GM12878 (cell line): ENCODE measurements at regions not wholly inside any gene's neighbourhood (a gene's known extent, or its start where the extent isn't known, plus 50 kb on each side); places are given as distances from the start of the nearest gene placed in this dataset.

Source experiments
- ATAC-seq: fragments of 200-7000 bp; cut with Tn5 transposase; 3 replicates; pipeline ENCODE4 v1.9.1; 2020; ENCODE audit warnings: mild to moderate bottlenecking, moderate library complexity
- BruUV-seq: library from RNA; stranded (reverse); fragments of 400-500 nt; replicated peaks from 2 replicates; lab custom pipeline; 2021; lab: Mats Ljungman, UMichigan
- CTCF ChIA-PET: fragments of 300-600 bp; sonication (Branson Sonifier 250); formaldehyde crosslinking; extraction: SDS; loops from one replicate; lab custom pipeline; 2021; ENCODE audit warnings: inconsistent platforms; lab: Yijun Ruan, JAX
- POLR2A ChIA-PET: fragments of 350-600 bp; formaldehyde crosslinking; extraction: SDS; loops from one replicate; lab custom pipeline; 2021; ENCODE audit warnings: inconsistent platforms; lab: Charles Lee
- RAD21 ChIA-PET: fragments of 300-600 bp; sonication (Branson Sonifier 250); formaldehyde crosslinking; loops from one replicate; lab custom pipeline; 2023; ENCODE audit warnings: antibody characterized with exemption; ENCODE audit not compliant: unreplicated experiment; lab: Charles Lee
- SMC1A ChIA-PET: fragments of 300-600 bp; sonication (Branson Sonifier 250); formaldehyde crosslinking; loops from one replicate; lab custom pipeline; 2023; ENCODE audit not compliant: unreplicated experiment, uncharacterized antibody; lab: Charles Lee
- DNase-seq: peaks from one replicate; pipeline ENCODE4 v3.0.0-alpha.2; 2011; ENCODE audit warnings: low read depth, low spot score
- FAIRE-seq: peaks from 3 replicates; lab custom pipeline; 2011; peaks lifted over from hg19 to GRCh38; lab: Jason Lieb, UNC
- H2AFZ ChIP-seq: 2 replicates; pipeline ENCODE4 v1.6.0; 2011; ENCODE audit warnings: low read depth, low read length, control low read depth; ENCODE audit not compliant: control insufficient read depth
- H3K27ac ChIP-seq: 2 replicates; pipeline ENCODE4 v1.5.1; 2011; ENCODE audit warnings: control low read depth; ENCODE audit not compliant: control insufficient read depth, insufficient read depth
- H3K27me3 ChIP-seq, 2 experiments: replicated peaks in 1 of 2; 2 replicates each; pipeline versions ENCODE4 v1.6.0 to v1.6.1; 2011; ENCODE audit warnings: low read length in 1 of 2; ENCODE audit not compliant: control insufficient read depth in 2 of 2, insufficient read depth in 2 of 2
- H3K36me3 ChIP-seq, 2 experiments: 2 replicates each; pipeline ENCODE4 v1.5.1; 2011; ENCODE audit warnings: low read length in 1 of 2; ENCODE audit not compliant: control insufficient read depth in 2 of 2, insufficient read depth in 2 of 2
- H3K4me1 ChIP-seq: 2 replicates; pipeline ENCODE4 v1.6.1; 2011; ENCODE audit warnings: mild to moderate bottlenecking, low read length, moderate library complexity, mixed read lengths; ENCODE audit not compliant: control insufficient read depth, insufficient read depth
- H3K4me2 ChIP-seq: 2 replicates; pipeline ENCODE4 v1.6.0; 2011; ENCODE audit warnings: control low read depth; ENCODE audit not compliant: control insufficient read depth, insufficient read depth
- H3K4me3 ChIP-seq: fragments of 200-600 bp; sonication (generic); 2 replicates; pipeline ENCODE4 v1.5.1; 2016
- H3K79me2 ChIP-seq: 2 replicates; pipeline ENCODE4 v1.6.0; 2011; ENCODE audit warnings: low read length; ENCODE audit not compliant: control insufficient read depth, insufficient read depth
- H3K9ac ChIP-seq: 2 replicates; pipeline ENCODE4 v1.8.0; 2011; ENCODE audit warnings: low read length, control low read depth, mixed read lengths; ENCODE audit not compliant: control insufficient read depth, insufficient read depth
- H3K9me3 ChIP-seq: replicated peaks from 3 replicates; pipeline ENCODE4 v1.5.1; 2011; ENCODE audit warnings: mild to moderate bottlenecking, low read length; ENCODE audit not compliant: control insufficient read depth, insufficient read depth
- H4K20me1 ChIP-seq: 2 replicates; pipeline ENCODE4 v1.6.0; 2011; ENCODE audit not compliant: control insufficient read depth, insufficient read depth
- FOXM1 ChIP-seq: IDR thresholded peaks from 2 replicates; pipeline ENCODE4 v1.6.1; 2012; ENCODE audit warnings: low read depth, mild to moderate bottlenecking, inconsistent platforms, low read length, moderate library complexity
- IKZF1 ChIP-seq: fragments of 450-650 bp; conservative IDR thresholded peaks from 2 replicates; pipeline ENCODE4 v1.6.1; 2017; ENCODE audit warnings: antibody characterized with exemption, mild to moderate bottlenecking
- TBL1XR1 ChIP-seq: IDR thresholded peaks from 2 replicates; pipeline ENCODE4 v1.6.1; 2012; ENCODE audit warnings: low read depth, low read length, improper control_type of control experiment
- WGBS: methylation state at CpG from one replicate; pipeline ENCODE4 v1.1.6; 2016; ENCODE audit warnings: low lambda C conversion rate; ENCODE audit not compliant: insufficient replicate concordance, insufficient coverage; ENCODE audit errors: missing lambda C conversion rate; 5-methylcytosine and 5-hydroxymethylcytosine counted together
- in situ Hi-C: fragments of 300-500 bp; cut with MboI; formaldehyde crosslinking; loops from 9 replicates; pipeline ENCODE4 v1.14.3; 2018; ENCODE audit warnings: mixed read lengths
- intact Hi-C: fragments of 100-400 bp; cut with micrococcal nuclease; formaldehyde crosslinking; loops from one replicate; pipeline ENCODE4 v1.14.2; 2022; ENCODE audit not compliant: unreplicated experiment
- TF ChIP-seq, protein P1 (sequence below): IDR thresholded peaks from 2 replicates; pipeline ENCODE4 v1.6.1; 2011; ENCODE audit warnings: mild to moderate bottlenecking, low read depth, low read length, moderate library complexity; ENCODE audit not compliant: insufficient replicate concordance

DNA sequence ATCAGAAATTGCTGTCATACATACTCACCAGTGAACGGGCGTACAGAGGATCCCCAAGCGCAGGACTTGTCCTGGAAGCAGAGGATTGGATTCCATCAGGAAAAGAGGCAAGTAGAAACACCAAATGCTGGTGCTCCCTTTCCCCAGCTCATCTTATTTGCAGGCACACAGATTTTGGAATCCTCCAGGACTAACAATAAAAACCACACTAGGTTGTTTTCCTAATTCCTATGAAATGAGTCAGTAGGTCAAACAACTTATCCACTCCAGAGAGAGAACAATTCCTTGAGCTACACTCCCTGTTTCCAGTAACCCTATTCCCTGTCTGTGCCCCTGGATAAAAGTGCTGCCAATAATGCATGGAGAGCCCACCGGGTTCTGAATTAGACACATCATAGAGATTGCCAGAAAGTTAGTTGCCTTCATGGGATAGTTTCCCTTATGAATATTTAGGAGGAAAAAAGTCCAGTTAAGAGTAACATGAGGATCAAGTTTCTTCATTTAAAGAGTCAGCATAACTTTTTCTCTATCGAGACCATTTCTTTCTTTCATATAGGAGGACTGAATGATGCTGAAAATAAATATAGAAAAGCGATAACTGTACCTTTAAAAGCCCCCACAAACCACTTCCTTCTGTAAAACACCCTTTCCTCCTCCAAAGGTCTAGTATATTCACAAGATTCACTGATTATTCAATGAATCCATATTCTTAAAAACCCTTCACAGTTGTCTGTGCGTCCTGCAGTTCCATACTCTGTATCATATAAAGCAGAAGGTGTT, 178.3 kb upstream of the KLF14 start:
- BruUV-seq: no TSS peak
- CTCF ChIA-PET: interaction anchor here (0.9 to 5.0 kb wide), 13 partner anchors 9 to 128 kb away, joined by 3 to 30 read pairs (median 5); no protein-coding TSS in a partner anchor
- intact Hi-C loops: loop anchor here (2.0 to 5.0 kb wide), 2 partner anchors 49 to 120 kb away; no protein-coding TSS in a partner anchor
- peak overlapping the region; percentile 58 for H3K4me3 ChIP-seq
- H3K79me2 ChIP-seq: peaks cover 82% of the 10 kb centered on the region
- peaks cover 44% of the 10 kb centered on the region for H3K4me1 ChIP-seq
- H2AFZ ChIP-seq: no peak overlapping the region
- H3K27ac ChIP-seq: peak overlapping the region; percentile 94
- TF ChIP-seq, protein P1, sequence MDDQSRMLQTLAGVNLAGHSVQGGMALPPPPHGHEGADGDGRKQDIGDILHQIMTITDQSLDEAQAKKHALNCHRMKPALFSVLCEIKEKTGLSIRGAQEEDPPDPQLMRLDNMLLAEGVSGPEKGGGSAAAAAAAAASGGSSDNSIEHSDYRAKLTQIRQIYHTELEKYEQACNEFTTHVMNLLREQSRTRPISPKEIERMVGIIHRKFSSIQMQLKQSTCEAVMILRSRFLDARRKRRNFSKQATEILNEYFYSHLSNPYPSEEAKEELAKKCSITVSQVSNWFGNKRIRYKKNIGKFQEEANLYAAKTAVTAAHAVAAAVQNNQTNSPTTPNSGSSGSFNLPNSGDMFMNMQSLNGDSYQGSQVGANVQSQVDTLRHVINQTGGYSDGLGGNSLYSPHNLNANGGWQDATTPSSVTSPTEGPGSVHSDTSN: no peak
- TF ChIP-seq IKZF1: no peak
- TF ChIP-seq FOXM1: 0 out of 2 replicates have a peak, but pooled peaks have one; percentile 22
- TF ChIP-seq TBL1XR1: 0 out of 2 replicates have a peak, but pooled peaks have one; percentile 3
- TF ChIP-seq, all 136 proteins: peak for 2
- H3K27me3 ChIP-seq: no peaks in the 10 kb centered on the region
- H3K4me2 ChIP-seq: peak overlapping the region; percentile 88
- 31% methylated on average over 7 of the region's 7 CpGs for WGBS
- no peaks in the 10 kb centered on the region for H3K9me3 ChIP-seq
- H4K20me1 ChIP-seq: no peaks in the 10 kb centered on the region
- ChIA-PET RAD21 (interaction anchor here (0.8 to 5.6 kb wide), 14 partner anchors 8 to 128 kb away, joined by 3 to 55 read pairs (median 4); no protein-coding TSS in a partner anchor), SMC1A (interaction anchor here (0.5 to 6.0 kb wide), 16 partner anchors 8 to 493 kb away, joined by 3 to 66 read pairs (median 6); no protein-coding TSS in a partner anchor), POLR2A (interaction anchor here (1.0 to 3.6 kb wide), 9 partner anchors 8 to 66 kb away, joined by 3 to 37 read pairs (median 4); no protein-coding TSS in a partner anchor)
- no peak for ATAC-seq
- H3K9ac ChIP-seq: peak overlapping the region; percentile 61
- FAIRE-seq: no peak
- no peak for DNase-seq
- peaks cover 12 to 29% of the 10 kb centered on the region in 2 experiments for H3K36me3 ChIP-seq
- in situ Hi-C loops: no loop called here
